Neural progenitor cell (in vitro differentiated cells): ENCODE measurements at regions not wholly inside any gene's neighbourhood (a gene's known extent, or its start where the extent isn't known, plus 50 kb on each side); places are given as distances from the start of the nearest gene placed in this dataset.

ENCODE experiments used
- CTCF ChIP-seq: fragments of 200-600 bp; sonication (generic); IDR thresholded peaks from 2 replicates; pipeline ENCODE4 v1.5.1; 2017; ENCODE audit warnings: antibody characterized with exemption, mild to moderate bottlenecking
- EZH2 ChIP-seq: fragments of 200-600 bp; sonication (generic); IDR thresholded peaks from 2 replicates; pipeline ENCODE4 v1.6.1; 2017; ENCODE audit warnings: antibody characterized with exemption, mild to moderate bottlenecking, moderate library complexity
- EZH2phosphoT487 ChIP-seq: fragments of 200-600 bp; sonication (generic); IDR thresholded peaks from 2 replicates; pipeline ENCODE4 v1.6.1; 2017; ENCODE audit warnings: antibody characterized with exemption

DNA sequence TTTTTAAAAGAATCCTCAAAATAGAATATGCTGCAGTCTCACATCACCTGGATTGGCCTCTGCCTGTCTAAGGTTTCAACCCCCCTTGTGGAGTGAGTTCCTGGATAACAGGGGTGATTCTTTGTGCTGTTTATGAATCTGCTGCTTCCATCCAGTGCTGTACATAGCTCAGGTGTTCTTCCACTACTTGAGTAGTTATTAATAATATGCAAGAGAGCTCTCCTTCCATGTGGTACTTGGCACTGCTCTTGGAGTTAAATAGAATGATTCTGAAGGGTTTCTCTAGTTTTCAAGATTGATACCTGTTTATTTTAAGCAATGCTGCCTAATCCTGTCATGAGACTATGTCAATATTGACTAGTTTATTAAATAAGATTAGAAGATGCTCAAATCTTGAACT, 273.6 kb downstream of the RDH14 start:
- no peak for TF ChIP-seq CTCF
- no peak for TF ChIP-seq EZH2
- no peak for TF ChIP-seq EZH2phosphoT487
